ENCODE measurements at regions not wholly inside any gene's neighbourhood (a gene's known extent, or its start where the extent isn't known, plus 50 kb on each side); places are given as distances from the start of the nearest gene placed in this dataset.

GRCh38 chr7:33837356-33837851 is 67.9 kb upstream of the BMPER start:
- TF ChIP-seq CTCF (IDR thresholded peaks at IDR 0.05) (no peak), POLR2A (IDR thresholded peaks at IDR 0.05) (no peak)
